GM21786 (cell line): ENCODE measurements at regions not wholly inside any gene's neighbourhood (a gene's known extent, or its start where the extent isn't known, plus 50 kb on each side); places are given as distances from the start of the nearest gene placed in this dataset.
A peak's percentile ranks its signal among the peaks of the same experiment; 100 is the strongest.
"Not testable (repeated sequence)": the region's sequence is repeated elsewhere in the genome, so short reads cannot be mapped to it uniquely, and the experiment has no call there.

ENCODE experiments used
- ATAC-seq: cut with Tn5 transposase; IDR thresholded peaks from one replicate; pipeline ENCODE4 v1.9.1; 2021; ENCODE audit not compliant: unreplicated experiment

DNA sequence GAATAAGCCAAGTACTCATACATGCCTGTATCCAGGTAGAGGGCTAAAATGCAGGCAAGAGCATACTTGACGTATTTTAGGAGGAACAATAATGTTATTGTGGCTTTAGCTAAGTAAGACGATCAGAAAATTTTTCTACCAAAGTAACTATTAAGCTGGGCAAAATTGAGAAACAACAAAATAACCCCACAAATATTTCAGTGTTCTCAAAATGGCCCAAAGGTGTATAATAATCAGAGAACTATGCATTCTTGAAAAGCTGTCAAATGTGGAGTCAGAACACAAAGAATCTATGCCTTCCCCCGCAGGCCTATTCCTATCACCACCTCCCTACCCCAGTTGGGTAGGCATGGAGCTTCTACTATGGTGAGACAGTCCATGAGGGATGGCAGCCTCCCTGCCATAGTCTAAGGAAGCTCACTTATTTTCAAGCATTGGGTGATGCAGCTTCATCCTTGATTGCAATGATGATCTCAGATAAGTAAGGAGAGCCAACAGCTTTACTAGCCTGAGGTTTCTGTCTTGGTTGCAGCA is 1132.5 kb upstream of the SPRY2 start:
- ATAC-seq: no peak

- ATAC-seq: no peak
Observed at GRCh38 chr13:81458170-81458569, 1117.2 kb upstream of the SPRY2 start.

DNA sequence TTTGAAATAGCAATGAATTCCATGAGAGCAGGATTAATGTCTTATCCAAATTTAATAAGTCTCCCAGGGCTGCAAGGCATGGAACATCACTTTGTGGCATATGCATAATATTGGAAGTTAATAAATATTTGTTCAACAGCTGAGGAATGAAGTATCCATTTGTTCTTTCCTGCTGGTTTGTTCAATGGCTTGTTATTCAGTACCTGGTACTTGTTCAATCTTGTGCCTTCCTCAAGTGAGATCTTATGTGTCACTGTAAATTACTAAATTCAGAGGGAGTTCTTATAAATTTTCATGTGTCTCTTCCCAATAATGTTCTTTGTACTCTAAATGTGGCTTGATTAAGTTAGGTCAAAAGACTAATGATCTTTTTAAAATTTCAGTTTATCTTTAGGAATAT is 1105.5 kb upstream of the SPRY2 start:
- ATAC-seq: no peak

DNA sequence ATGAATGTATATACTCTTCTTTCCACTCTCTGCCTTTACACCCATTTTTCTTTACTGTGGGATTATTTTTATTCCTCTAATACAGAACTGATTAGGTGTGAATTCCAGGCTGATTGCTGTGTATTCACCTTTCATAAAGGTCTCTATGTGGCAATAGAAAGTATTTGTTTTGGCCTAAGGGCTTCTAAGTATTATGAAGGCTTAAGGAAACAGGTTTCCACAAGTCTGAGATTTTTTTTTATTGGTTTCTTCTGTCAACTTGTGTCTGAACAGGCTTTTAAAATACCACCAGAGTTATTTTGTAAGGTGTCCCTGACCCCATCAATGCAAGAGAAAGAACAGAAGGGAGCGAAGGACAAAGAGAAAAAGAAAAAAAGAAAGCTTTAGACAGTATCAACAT is 1102.0 kb upstream of the SPRY2 start:
- no peak for ATAC-seq

DNA sequence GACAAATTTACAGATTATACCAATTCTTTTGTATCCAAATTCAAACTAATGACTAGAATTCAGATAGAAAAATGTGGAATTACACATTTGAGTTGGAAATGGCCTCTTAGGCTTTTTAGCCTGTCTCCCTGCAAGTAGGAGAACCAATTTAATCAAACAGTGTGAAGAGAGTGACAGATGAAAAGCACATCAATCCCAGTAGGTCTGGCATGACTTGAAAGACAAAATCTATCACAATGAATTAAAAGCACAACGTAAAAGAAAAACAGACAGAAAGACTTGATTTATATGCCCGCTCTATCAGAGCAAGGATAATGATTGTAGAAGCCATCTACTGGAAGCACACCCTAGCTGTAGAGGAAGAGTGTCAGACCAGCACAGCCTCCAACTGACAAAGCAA is 1084.4 kb upstream of the SPRY2 start:
- no peak for ATAC-seq

GRCh38 chr13:81409284-81409683 is 1068.4 kb upstream of the SPRY2 start:
- no peak for ATAC-seq

- ATAC-seq: no peak
Observed at GRCh38 chr13:81408647-81409046, 1067.7 kb upstream of the SPRY2 start.

DNA sequence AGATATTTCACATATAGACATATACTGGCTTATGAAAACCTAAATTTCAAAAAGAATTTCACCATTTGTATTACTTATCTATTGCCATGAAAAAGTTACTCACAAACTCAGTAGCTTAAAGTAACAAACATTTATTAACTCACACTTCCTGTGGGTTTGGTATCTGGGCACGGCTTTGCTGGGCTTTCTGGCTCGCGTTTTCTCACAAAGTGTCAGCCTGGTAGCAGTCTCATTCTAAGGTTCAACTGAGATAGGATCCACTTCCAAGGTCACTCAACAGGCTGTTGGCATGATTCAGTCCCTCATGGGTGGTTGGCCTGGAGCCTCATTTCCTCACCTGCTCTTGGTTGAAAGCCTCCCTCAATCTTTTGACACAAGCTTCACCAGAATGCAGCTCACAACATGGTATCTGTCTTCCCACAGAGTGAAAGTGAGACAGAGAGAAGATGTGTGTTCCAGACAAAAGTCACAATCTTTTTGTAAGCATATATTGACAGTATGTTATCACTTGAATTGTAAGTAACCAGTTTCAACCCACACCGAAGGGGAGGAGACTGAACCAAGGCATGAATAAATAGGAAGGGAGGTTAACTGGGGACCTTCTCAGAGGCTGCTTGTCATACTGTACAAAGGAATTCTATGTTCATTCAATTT is 1065.8 kb upstream of the SPRY2 start:
- ATAC-seq: peak; percentile 78

DNA sequence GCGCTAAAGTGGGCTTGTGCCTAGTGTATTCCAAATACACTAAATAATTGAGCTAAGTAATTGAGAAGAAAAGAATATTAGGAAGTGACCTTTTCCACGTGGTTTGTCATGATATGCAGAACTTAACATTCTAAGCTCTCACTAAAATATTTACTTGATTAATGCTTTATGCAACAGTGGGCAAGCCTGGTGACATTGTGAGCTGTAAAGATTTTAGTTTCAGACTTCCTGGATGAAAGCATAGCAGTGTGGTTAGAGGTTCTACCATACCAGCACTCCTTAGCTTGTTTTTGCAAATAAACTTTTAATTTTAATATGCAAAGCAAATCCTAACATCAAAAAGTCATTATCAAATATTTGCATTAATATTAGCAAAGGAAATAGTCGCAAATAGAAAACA is 1065.1 kb upstream of the SPRY2 start:
- ATAC-seq: no peak

DNA sequence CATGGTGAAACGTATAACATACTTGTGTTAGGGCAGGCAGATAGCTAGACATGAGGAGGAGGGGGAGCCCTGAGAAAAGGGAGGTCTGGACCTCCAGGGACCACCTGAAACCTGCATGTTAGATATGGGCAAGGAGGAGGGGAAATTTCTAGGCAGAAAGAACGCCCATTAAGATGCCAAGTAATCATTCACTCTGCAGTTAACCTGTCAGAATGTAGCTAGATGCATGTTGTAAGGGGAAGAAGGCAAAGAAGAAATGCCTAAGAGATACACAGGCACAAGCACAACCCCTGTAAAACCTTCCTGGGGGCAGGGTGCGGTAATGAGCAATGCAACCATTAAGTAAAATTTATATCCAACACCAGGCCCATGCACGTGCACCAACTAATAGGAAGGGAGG is 1055.3 kb upstream of the SPRY2 start:
- ATAC-seq: no peak

DNA sequence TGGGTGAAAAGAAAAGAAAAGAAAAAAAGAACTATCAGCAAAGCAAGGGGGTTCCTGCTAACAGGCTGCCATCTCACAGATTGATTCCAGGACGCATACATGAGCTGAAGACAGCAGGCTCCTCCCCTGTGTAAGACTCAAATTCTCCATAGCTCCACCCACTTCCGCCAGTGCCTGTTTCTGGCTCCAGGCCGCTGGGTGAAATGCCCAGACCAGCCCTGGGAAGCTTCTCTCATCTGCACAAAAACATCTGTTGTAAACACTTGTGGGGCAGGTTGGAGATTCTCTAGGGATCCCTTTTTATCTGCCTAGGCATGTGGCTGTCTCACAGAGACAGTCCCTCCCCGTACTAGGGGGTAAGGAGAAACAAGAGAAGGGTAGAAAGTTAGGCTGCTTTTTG is 1054.4 kb upstream of the SPRY2 start:
- ATAC-seq: no peak

DNA sequence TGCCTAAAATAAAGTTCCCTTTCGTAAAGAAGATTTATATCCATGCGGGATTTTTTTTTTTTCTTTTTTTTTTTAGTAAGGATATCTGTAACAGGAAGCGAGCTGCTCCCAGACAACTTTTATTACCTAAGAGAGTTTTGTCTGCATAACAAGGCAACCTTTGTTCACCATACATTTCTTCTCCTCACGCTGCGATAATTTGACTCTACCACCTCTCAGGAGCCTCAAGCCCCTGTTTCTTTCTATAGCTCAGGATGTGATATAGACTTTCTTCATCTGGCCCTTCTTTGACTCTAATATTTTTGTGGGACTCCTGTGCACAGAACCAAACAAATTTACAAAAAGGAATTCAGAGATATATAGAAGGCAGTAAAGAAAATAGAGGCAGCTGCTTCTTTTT is 1053.7 kb upstream of the SPRY2 start:
- no peak for ATAC-seq

GRCh38 chr13:81393721-81394120 is 1052.8 kb upstream of the SPRY2 start:
- ATAC-seq: peak; percentile 53

- no peak for ATAC-seq
Observed at GRCh38 chr13:81393110-81393509, 1052.2 kb upstream of the SPRY2 start.

GRCh38 chr13:81388400-81388799 is 1047.5 kb upstream of the SPRY2 start:
- ATAC-seq: peak; percentile 60

DNA sequence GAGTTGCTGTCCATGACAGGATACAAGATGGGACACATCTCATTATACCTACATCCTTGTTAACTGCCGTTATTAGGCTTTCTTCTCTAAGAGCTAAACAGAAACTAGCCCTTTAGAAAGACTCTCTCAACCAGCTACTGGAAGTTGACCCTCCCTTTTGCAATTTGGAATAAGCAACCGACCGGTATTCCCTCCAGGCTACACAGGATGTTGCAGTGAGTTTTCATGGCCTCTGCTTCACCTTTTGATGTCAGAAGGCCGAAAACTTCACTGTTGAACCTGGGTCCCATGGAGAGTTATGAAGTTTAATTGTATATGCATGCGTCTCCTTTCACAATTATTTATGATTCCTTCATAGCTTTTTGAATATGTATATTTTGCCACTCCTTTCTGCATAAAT is 1042.5 kb upstream of the SPRY2 start:
- ATAC-seq: no peak

DNA sequence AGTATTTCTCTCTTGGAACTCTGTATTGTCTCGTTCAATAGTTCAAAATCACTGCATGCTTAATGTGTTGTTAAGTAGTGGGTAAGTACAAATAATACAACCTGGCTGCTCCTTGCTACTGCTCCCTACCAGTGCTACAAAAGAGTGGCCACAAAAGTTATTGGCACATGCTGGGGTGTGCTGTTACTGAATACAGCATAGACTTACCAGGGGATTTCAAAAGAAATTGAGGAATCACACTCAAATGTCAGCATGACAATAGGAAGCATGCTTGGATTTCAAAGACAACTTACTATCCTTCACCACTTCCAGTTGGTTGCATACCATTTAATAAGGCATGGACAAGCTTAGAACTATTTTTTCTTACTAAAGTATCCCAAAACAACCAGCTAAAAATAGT is 1041.3 kb upstream of the SPRY2 start:
- ATAC-seq: no peak

DNA sequence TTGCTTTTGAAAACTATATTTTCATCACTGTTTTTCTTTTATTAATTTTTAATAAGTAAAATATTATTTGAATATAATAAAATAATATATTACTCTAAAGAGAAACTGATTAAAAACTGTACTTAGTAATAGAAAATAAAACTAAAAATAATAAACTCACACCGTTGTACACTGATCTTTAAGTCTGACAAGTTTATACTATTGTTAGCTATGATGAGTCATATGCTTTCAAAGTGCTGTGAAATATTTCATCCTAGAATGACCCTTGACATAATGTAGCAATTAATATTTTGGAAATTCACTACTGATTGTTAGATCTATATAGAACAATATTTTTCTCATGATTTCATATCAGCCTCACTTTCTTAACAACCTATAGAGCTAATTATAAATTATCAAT is 1040.6 kb upstream of the SPRY2 start:
- ATAC-seq: peak; percentile 55

- no peak for ATAC-seq
Observed at GRCh38 chr13:81379183-81379582, 1038.3 kb upstream of the SPRY2 start.

DNA sequence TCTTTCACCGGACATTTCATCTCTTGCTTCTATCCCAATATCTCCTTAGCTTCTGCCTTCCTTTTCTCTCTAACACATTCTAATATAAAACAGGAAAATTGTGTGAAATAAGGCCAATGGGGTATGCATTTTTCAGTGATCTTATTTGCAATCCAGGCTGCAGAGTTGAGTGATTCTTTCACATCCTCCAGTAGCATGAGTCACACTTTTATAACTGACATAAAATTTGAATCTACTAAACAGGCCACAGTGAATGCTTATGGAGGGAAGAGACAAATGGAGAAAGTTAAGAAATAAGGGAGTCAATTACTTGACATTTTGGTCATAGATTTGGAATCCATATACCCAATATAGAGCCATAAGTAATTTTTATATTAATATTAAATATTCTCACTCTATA is 1037.0 kb upstream of the SPRY2 start:
- no peak for ATAC-seq

GRCh38 chr13:81375709-81376108 is 1034.8 kb upstream of the SPRY2 start:
- ATAC-seq: no peak

- not testable (repeated sequence) for ATAC-seq
Observed at GRCh38 chr13:81362711-81363110, 1021.8 kb upstream of the SPRY2 start.

- no peak for ATAC-seq
Observed at GRCh38 chr13:81350056-81350455, 1009.1 kb upstream of the SPRY2 start.
